ENCODE measurements at regions not wholly inside any gene's neighbourhood (a gene's known extent, or its start where the extent isn't known, plus 50 kb on each side); places are given as distances from the start of the nearest gene placed in this dataset.

- TF ChIP-seq CTCF (IDR thresholded peaks at IDR 0.05) (no peak), POLR2A (IDR thresholded peaks at IDR 0.05) (no peak)
Measured at GRCh38 chr12:127785986-127786590, 480.9 kb upstream of the TMEM132C start.
